ENCODE measurements at regions not wholly inside any gene's neighbourhood (a gene's known extent, or its start where the extent isn't known, plus 50 kb on each side); places are given as distances from the start of the nearest gene placed in this dataset.

- Histone ChIP-seq H2BK20ac (ENCODE audit: low read depth, low read length) (no peak overlapping the region), H3K4me1 (ENCODE audit: control insufficient read depth, insufficient read depth, low read length) (no peaks in the 10 kb centered on the region), H2AFZ (replicated peaks; ENCODE audit: low read length, poor library complexity) (no peak overlapping the region), H3K4me3 (ENCODE audit: insufficient read depth, low read depth, low read length) (no peak overlapping the region), H4K20me1 (ENCODE audit: insufficient read depth, low read length) (no peaks in the 10 kb centered on the region), H3K27me3 (ENCODE audit: control insufficient read depth, insufficient read depth, low read length) (no peaks in the 10 kb centered on the region), H3K23ac (ENCODE audit: low read depth, low read length) (no peak overlapping the region), H3K56ac (ENCODE audit: extremely low read depth, insufficient read depth, low read length) (no peak overlapping the region), H3K4ac (ENCODE audit: low read depth, low read length) (no peak overlapping the region), H3K18ac (ENCODE audit: low read depth, low read length) (no peak overlapping the region), H3K14ac (replicated peaks; ENCODE audit: low read depth, low read length) (no peak overlapping the region), H4K5ac (ENCODE audit: low read depth, low read length) (no peak overlapping the region), H2BK5ac (ENCODE audit: low read depth, low read length, poor library complexity, severe bottlenecking) (no peak overlapping the region), H3K79me1 (ENCODE audit: low read depth in 1 of 2, low read length in 2 of 2) (no peaks in the 10 kb centered on the region), H3K9me1 (ENCODE audit: insufficient read depth, low read length) (no peaks in the 10 kb centered on the region), H2AK5ac (ENCODE audit: low read depth, low read length) (no peak overlapping the region), H3K9me3 (ENCODE audit: control insufficient read depth, insufficient read depth, low read length) (0 out of 2 replicates have a peak, but pooled peaks cover 3% of the 10 kb centered on the region), H2BK120ac (ENCODE audit: low read depth, low read length) (no peak overlapping the region), H4K91ac (ENCODE audit: insufficient read depth, low read depth, low read length) (no peak overlapping the region), H3K36me3 (ENCODE audit: control insufficient read depth, insufficient read depth, low read length) (no peaks in the 10 kb centered on the region), H3K4me2 (ENCODE audit: low read depth, low read length) (no peak overlapping the region), H3K27ac (ENCODE audit: insufficient read depth, low read length) (no peak overlapping the region), H4K8ac (ENCODE audit: low read depth in 2 of 2, low read length in 2 of 2) (no peak overlapping the region), H2AK9ac (replicated peaks; ENCODE audit: low read depth, low read length, poor library complexity) (no peak overlapping the region), H2BK15ac (ENCODE audit: low read depth, low read length) (no peak overlapping the region), H3K9ac (ENCODE audit: low read depth, low read length) (no peak overlapping the region)
- in situ Hi-C loops (cut with MboI; ENCODE audit: low sequenced_read_pairs) (no loop called here), intact Hi-C loops (cut with micrococcal nuclease) (no loop called here), dilution Hi-C loops (cut with HindIII; ENCODE audit: low sequenced_read_pairs, unreplicated experiment) (no loop called here)
- ChIA-PET CTCF (no interaction called here), POLR2A (ENCODE audit: unreplicated experiment) (no interaction called here)
- no peak for DNase-seq
- WGBS, 2 experiments (ENCODE audit: extremely low coverage in 2 of 2, insufficient read length in 1 of 2) = no CpG with 5 or more reads among the region's 4 CpGs
- TF ChIP-seq CTCF (conservative IDR thresholded peaks at IDR 0.05; ENCODE audit: low read depth, low read length) (no peak), NFE2L2 (IDR thresholded peaks at IDR 0.05; ENCODE audit: low read depth, low read length) (no peak), RAD21 (IDR thresholded peaks at IDR 0.05; ENCODE audit: low read length) (no peak), ELK1 (IDR thresholded peaks at IDR 0.05; ENCODE audit: borderline replicate concordance, low read depth, low read length) (no peak), RFX5 (IDR thresholded peaks at IDR 0.05; ENCODE audit: low read depth, low read length) (no peak), MAZ (IDR thresholded peaks at IDR 0.05; ENCODE audit: borderline replicate concordance, low read depth, low read length) (no peak), USF2 (IDR thresholded peaks at IDR 0.05; ENCODE audit: low read depth, low read length) (no peak), RCOR1 (IDR thresholded peaks at IDR 0.05; ENCODE audit: insufficient replicate concordance, low read length) (no peak), SMC3 (IDR thresholded peaks at IDR 0.05; ENCODE audit: low read depth, low read length) (no peak), MXI1 (IDR thresholded peaks at IDR 0.05; ENCODE audit: borderline replicate concordance, low read depth, low read length) (no peak), BHLHE40 (IDR thresholded peaks at IDR 0.05; ENCODE audit: low read depth, low read length) (no peak), CHD1 (IDR thresholded peaks at IDR 0.05; ENCODE audit: low read depth, low read length) (no peak), CEBPB (IDR thresholded peaks at IDR 0.05; ENCODE audit: low read depth, low read length) (no peak), POLR2A (IDR thresholded peaks at IDR 0.05; ENCODE audit: low read depth, low read length) (no peak), MAFK (IDR thresholded peaks at IDR 0.05; ENCODE audit: low read depth, low read length) (no peak), FOS (IDR thresholded peaks at IDR 0.05; ENCODE audit: low read depth, low read length) (no peak)
- ATAC-seq (ENCODE audit: low read depth) = no peak
- no TSS peak for BruUV-seq (replicated peaks)
Measured at GRCh38 chr7:51376420-51377092, 59.9 kb upstream of the COBL start.
